Dedifferentiated amniotic fluid mesenchymal stem cell (primary cell): ENCODE measurements at regions not wholly inside any gene's neighbourhood (a gene's known extent, or its start where the extent isn't known, plus 50 kb on each side); places are given as distances from the start of the nearest gene placed in this dataset.
"Not testable (repeated sequence)": the region's sequence is repeated elsewhere in the genome, so short reads cannot be mapped to it uniquely, and the experiment has no call there.

ENCODE experiments used
- DNase-seq: peaks from one replicate; pipeline ENCODE4 v3.0.0-alpha.2; 2016; ENCODE audit errors: extremely low spot score

DNA sequence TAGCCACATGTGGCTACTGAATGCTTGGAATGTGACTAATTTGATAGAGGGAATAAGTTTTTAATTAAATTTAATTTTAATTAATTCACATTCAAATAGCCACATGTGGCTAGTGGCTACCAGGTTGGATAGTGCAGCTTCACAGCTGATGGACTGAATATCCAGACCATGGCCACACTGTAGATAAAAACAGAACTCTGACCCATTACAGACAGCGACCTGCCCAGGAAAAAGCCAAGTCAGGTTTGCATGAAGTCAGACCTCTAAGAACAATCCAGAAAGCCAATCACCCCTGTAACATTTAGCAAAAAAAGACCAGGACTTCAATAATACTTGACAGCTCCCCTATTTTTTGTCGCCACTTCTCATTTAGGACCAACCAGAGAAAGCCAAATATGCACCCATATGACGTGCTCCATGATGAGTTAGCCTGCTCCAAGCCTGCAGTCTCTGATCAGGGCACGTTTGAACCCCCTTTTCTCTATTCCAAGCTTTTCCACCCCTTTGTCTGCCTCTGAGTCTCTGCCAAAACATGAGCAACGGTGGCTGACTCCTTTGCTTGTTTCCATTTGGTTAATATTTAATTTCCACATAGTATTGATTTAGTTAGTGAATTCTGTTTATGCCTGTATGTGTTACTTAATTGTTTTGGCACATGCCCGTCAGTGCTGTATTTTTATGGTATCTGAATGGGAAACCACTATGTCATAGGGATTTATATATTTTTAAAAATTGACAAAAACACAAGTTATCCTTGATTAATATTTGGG, 636.3 kb downstream of the UTRN start:
- DNase-seq, result no peak

DNA sequence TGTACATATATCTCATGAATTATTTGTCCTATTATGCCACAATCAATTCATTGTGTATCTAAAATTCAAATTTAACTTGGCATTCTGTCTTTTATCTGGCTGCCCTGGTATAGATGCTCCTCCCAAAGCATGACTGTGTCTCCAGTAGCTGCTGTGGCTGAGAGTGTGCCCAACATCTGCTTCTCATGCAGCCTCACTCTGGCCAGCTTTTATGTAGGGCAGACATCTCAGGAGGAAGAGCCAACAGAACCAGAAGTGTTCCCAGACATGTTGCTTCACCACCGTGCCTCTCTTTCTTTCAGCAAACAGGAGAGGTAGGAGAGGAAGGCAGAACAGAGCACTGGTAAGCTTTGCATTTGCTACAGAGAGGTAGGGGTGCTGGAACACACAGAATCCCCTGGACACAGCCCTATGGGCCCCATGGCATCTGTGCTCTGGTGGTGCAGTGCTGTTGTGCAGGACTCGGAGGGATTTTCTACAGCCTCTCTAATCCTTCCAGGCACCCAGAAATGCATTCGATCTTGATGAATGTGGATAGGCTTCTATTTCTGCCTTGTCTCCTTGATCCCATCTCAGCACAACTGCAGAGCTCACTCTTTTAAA, 637.1 kb downstream of the UTRN start:
- DNase-seq, result peak; percentile 47

GRCh38 chr6:144922771-144923490, 637.8 kb downstream of the UTRN start:
- not testable (repeated sequence) for DNase-seq

- not testable (repeated sequence) for DNase-seq
These were observed 638.3 kb downstream of the UTRN start for GRCh38 chr6:144923491-144923787.

DNA sequence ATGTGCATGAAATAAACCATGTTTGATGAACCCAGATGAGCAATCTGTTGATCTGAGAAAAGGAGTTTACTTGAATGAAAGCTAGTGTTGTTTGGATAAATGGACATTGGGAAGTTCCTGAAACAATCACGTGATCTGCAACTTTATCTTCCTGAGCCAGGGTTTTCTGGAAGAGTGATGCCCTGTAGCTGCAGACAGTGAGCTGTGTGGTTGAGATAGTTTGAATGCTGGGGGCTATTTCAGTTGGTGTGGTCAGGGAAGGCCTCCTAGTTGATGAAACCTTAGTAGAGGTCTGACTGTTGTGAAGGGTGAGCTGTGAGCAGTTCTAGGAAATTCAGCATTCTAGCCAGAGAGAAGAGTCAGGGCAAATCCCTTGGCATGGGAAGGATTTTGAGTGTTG, 643.7 kb downstream of the UTRN start:
- no peak for DNase-seq

- DNase-seq, result no peak
These were observed 644.1 kb downstream of the UTRN start for GRCh38 chr6:144929262-144929661.

DNA sequence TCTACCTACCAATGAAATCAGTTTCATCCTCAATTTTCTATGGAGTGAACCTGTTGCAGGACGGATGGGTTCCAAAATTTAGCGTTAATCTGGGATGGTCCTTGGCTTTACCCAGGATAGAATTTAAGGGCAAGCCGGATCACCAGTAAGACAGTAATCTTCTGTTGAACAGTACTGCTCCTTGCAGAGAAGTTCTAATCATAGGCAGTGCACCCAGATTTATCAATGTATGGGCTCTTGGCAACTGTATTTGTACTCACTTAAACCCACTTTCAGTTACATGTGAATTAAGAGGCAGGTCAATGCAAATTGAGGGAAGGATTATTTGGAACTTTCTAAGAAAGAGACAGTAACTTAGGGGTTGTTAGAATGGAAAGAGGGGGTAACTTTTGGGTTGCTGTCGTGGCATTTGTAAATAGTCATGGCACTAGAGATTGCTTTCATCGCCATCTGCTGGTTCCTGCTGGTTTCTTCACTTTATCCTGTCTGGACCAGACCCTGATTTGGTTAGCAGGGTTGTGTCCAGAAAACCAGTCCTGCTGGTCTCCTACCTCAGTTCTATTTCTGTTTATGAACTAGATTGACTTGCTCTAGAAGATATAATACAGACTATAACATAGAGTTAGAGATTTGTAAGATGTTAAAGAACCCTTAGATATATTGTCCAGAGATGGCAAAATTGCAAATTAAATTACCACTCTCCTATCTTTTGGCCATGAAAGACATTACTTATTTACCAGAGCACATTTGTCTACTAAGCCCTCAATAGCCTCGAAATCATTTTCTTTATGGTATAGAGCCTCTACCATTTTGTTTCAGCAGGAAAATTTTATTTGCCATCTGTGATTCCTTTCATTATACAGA, 646.3 kb downstream of the UTRN start:
- DNase-seq, result peak; percentile 28

DNA sequence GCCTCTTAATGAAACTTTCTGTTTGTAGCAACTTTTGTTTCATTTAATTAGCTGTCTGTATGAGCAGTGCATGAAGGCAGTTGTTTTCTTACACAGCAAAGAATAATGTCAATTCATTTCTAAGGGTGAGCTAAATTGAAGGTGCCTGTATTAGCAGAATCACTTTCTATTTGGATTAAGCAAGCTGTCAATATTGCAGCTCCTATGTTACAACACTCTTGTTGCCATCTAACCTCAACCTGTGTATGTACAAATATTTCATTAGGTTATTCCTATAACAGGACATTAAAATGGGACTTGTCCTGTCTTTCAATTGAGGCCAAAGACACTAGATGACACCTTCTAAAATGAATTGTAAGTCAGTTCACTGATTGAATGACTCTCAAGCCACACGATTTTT, 647.5 kb downstream of the UTRN start:
- DNase-seq, result no peak

DNA sequence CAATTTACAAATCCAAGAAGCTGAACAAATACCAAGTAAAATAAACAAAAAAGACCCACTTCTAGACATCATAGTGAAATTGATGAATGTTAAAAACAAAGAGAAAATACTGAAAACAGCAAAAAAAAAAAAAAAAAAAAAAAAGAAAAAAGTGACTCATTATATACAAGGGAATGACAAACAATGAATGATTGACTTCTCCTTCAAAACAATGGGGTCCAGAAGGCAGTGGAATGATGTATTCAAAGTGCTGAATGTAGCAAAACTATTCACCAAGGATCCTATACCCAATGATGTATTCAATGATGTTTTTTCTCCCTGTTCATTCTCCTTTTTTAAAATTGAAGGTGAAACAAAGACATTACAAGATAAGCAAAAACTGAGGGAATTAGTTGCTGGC, 650.0 kb downstream of the UTRN start:
- no peak for DNase-seq

DNA sequence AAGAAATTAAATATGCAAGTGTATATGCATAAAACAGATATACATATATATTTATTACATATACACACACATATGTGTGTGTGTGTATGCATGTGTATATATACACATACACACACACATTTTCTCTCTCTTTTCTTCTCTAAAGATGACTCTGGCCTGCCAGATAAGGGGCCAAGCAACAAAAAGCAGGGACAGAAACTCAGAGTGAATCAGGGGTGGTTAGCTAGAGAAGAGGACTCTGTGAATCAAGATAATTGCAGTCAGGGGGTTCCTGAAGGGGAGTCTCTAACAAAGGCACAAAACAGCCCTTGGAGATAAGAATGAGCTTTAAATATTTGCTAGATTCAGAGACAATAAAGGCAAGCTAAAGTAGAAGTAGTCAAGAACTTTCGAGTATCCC, 650.5 kb downstream of the UTRN start:
- DNase-seq, result no peak

DNA sequence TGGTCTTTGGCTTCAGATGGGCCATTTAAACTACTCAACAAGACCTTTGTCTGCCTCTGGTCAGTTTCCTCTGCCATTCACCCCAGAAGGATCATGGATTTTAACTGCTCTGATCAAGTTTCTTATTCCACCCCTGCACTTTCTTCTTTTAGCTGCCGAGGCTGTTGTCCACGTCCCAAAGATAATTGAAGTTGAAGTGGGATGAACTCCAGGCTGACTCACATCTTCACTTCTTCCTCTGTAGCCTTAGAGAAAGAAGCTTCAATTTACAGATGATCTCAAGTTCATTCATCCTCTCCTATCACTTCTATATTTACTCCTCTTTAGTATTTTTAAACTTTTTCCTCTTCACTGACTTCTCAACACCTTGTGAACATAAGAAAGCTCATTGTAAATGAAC, 651.6 kb downstream of the UTRN start:
- DNase-seq, result no peak

DNA sequence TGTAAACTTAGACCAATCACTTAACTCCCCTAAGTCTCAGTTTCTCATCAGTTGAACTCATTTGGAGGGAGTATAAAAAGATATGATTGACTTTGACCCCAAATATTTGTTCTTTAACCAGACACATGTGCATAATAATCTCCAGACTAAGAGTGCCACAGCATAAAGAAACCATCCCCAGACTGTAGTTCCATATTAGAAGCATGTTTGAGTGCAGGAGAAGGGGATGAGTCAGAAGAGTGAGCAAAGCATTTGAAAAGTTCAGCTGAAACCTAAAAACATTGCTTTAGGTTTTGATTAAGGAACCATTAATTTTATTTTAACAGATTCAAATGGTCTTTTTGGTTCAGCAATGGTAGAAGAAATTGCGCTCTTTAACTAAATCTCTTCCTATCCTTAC, 654.8 kb downstream of the UTRN start:
- DNase-seq, result no peak

GRCh38 chr6:144944106-144944505, 659.0 kb downstream of the UTRN start:
- no peak for DNase-seq

- DNase-seq, result no peak
These were observed 662.4 kb downstream of the UTRN start for GRCh38 chr6:144947398-144947976.

GRCh38 chr6:144951730-144952437, 666.7 kb downstream of the UTRN start:
- peak; percentile 11 for DNase-seq

DNA sequence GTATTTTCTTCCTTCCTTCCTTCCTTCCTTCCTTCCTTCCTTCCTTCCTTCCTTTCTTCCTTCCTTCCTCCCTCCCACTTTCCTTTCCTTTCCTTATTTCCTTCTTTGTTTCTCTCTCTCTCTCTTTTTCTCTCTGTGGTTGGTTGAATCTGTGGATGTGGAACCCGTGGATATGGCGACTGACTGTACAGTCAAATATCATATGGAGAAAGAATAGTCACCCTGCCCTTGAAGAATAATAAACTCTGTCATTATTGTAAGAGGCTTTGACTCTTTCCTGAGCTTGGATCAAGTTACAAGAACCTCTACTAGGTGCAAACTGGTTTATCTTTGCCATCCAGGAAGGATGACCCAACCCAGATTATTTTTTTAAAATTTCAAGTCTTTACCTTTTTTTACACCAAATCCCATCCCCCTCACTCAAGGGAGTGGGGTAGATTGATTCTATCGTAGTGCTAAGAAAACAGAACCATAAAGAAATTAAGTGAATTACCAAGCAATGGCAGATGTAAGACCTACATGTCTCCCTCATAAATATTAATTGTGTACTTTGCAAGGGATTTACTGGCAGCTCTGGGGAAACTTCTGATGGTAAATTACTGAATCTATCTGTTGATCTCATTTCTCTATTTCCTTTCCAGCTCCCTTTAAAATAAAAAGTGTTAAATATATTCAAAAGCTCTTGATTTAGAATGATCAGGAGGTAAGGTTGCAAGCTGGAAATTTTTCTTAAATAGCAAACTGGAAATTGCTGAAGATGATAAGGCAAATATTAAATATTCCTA, 667.5 kb downstream of the UTRN start:
- peak; percentile 6 for DNase-seq

DNA sequence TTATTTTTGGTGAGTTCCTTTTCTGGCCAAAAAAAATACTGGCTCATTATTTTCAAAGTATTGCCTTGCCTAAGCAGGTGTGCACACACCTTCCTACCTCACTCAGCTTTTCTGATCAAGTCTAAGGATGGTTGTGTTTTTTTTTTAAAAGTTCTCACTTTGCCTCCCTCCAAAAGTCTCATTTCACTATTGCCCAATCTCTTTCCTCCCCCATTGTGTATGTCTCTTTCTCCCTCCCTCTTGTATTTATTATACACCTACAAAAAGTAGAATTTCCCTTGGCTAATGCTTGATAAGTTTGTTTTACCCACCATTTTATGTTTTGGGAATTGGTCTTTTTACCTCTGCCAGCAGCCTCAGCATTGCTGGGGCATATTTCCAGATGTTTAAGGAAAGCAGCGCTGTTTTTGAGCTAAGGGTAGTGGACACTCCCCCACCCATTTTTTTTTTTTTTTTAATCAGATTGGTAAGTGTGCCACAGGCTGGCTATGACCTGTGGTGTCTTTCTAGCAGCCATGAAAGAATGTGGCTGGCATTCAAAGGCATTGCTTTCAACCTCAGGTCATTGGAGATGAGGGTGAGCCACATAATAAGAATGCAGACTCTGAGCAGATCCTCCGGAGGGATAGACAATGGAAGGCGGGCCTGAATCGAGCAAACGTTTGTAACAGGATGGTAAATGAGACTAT, 668.6 kb downstream of the UTRN start:
- DNase-seq, result peak; percentile 39

- no peak for DNase-seq
These were observed 669.1 kb downstream of the UTRN start for GRCh38 chr6:144954241-144954556.

- DNase-seq, result no peak
These were observed 670.3 kb downstream of the UTRN start for GRCh38 chr6:144955392-144955791.

DNA sequence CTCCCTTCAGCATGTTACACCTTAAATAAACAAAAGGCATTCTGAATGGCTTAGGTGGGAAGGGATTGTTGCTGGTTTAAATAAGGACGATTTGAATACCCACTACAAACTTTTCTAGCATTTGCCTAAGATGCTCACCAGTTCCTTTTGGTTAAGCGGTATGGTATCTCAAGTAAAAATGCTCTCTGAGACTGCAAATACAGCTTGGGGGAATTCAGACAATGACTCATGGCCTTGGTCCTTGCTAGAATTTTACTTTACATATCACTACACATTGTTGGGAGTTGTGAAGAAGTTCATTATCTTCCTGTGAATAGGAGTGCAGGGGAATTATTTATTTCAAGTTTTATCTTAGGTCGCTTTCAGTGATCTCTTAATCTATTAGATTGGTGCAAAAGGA, 670.7 kb downstream of the UTRN start:
- DNase-seq, result no peak
